Mesenchymal stem cell (in vitro differentiated cells and primary cell): ENCODE measurements at regions not wholly inside any gene's neighbourhood (a gene's known extent, or its start where the extent isn't known, plus 50 kb on each side); places are given as distances from the start of the nearest gene placed in this dataset.

Source experiments
- DNase-seq: peaks from one replicate; pipeline ENCODE4 v3.0.0-alpha.2; 2013
- H2AFZ ChIP-seq: one replicate; pipeline ENCODE4 v1.6.1; 2013; ENCODE audit warnings: low read depth, mild to moderate bottlenecking, control low read depth, inconsistent platforms, low read length, moderate library complexity
- H2AK5ac ChIP-seq: 2 replicates; pipeline ENCODE4 v1.6.1; 2013; ENCODE audit warnings: low read length, moderate library complexity, mild to moderate bottlenecking, inconsistent platforms; ENCODE audit not compliant: severe bottlenecking
- H2BK120ac ChIP-seq: one replicate; pipeline ENCODE4 v1.6.1; 2013; ENCODE audit warnings: low read depth, mild to moderate bottlenecking, inconsistent platforms, low read length, moderate library complexity
- H2BK12ac ChIP-seq, 2 experiments: one replicate each; pipeline ENCODE4 v1.6.1; 2013; ENCODE audit warnings: inconsistent platforms in 2 of 2, low read length in 2 of 2, mild to moderate bottlenecking in 2 of 2, moderate library complexity in 2 of 2, control low read depth in 1 of 2
- H2BK15ac ChIP-seq: one replicate; pipeline ENCODE4 v1.6.1; 2013; ENCODE audit warnings: mild to moderate bottlenecking, low read depth, inconsistent platforms; ENCODE audit not compliant: poor library complexity, severe bottlenecking
- H2BK5ac ChIP-seq: 2 replicates; pipeline ENCODE4 v1.6.1; 2013; ENCODE audit warnings: low read depth, mild to moderate bottlenecking, low read length, control low read depth, inconsistent platforms; ENCODE audit not compliant: poor library complexity, severe bottlenecking
- H3K14ac ChIP-seq, 2 experiments: one replicate each; pipeline ENCODE4 v1.6.1; 2013; ENCODE audit warnings: inconsistent platforms in 2 of 2, low read length in 2 of 2, control low read depth in 1 of 2, mild to moderate bottlenecking in 1 of 2, moderate library complexity in 1 of 2
- H3K18ac ChIP-seq, 2 experiments: one replicate each; pipeline ENCODE4 v1.6.1; 2013; ENCODE audit warnings: inconsistent platforms in 2 of 2, low read length in 2 of 2, control low read depth in 1 of 2, low read depth in 1 of 2, mild to moderate bottlenecking in 1 of 2
- H3K23ac ChIP-seq, 2 experiments: one replicate each; pipeline ENCODE4 v1.6.1; 2013; ENCODE audit warnings: inconsistent platforms in 2 of 2, low read length in 2 of 2, mild to moderate bottlenecking in 2 of 2, moderate library complexity in 2 of 2, control low read depth in 1 of 2
- H3K27ac ChIP-seq: 2 replicates; pipeline ENCODE4 v1.5.1; 2013; ENCODE audit warnings: mild to moderate bottlenecking, moderate library complexity, low read length, control low read depth, inconsistent platforms; ENCODE audit not compliant: poor library complexity, severe bottlenecking
- H3K27me3 ChIP-seq, 2 experiments: 2 replicates each; pipeline versions ENCODE4 v1.6.1 to v1.7.0; 2013; ENCODE audit warnings: low read length in 2 of 2, mild to moderate bottlenecking in 2 of 2, moderate library complexity in 2 of 2, control low read depth in 1 of 2, inconsistent platforms in 1 of 2; ENCODE audit not compliant: control insufficient read depth in 1 of 2, insufficient read depth in 1 of 2
- H3K36me3 ChIP-seq, 2 experiments: 2 replicates each; pipeline versions ENCODE4 v1.6.1 to v1.7.0; 2013; ENCODE audit warnings: low read length in 2 of 2, control low read depth in 1 of 2, inconsistent platforms in 1 of 2, low read depth in 1 of 2, mild to moderate bottlenecking in 1 of 2; ENCODE audit not compliant: insufficient read depth in 2 of 2, control insufficient read depth in 1 of 2
- H3K4ac ChIP-seq, 2 experiments: one replicate each; pipeline ENCODE4 v1.6.1; 2013; ENCODE audit warnings: inconsistent platforms in 2 of 2, low read length in 2 of 2, mild to moderate bottlenecking in 2 of 2, moderate library complexity in 2 of 2, control low read depth in 1 of 2, low read depth in 1 of 2
- H3K4me1 ChIP-seq: 2 replicates; pipeline ENCODE4 v1.6.1; 2013; ENCODE audit warnings: low read depth, low read length, control low read depth; ENCODE audit not compliant: control insufficient read depth, insufficient read depth
- H3K4me2 ChIP-seq: 2 replicates; pipeline ENCODE4 v1.6.1; 2013; ENCODE audit warnings: low read length, mild to moderate bottlenecking, inconsistent platforms; ENCODE audit not compliant: poor library complexity, severe bottlenecking
- H3K4me3 ChIP-seq, 2 experiments: 2 replicates each; pipeline versions ENCODE4 v1.5.1 to v1.7.0; 2013; ENCODE audit warnings: low read length in 2 of 2, mild to moderate bottlenecking in 2 of 2, control low read depth in 1 of 2, low read depth in 1 of 2; ENCODE audit not compliant: insufficient read depth in 1 of 2
- H3K79me1 ChIP-seq: replicated peaks from 2 replicates; pipeline ENCODE4 v1.6.1; 2013; ENCODE audit warnings: mild to moderate bottlenecking, control low read depth, low read length, inconsistent platforms; ENCODE audit not compliant: poor library complexity, severe bottlenecking
- H3K9ac ChIP-seq: 2 replicates; pipeline ENCODE4 v1.7.0; 2013; ENCODE audit warnings: mild to moderate bottlenecking, low read length, moderate library complexity
- H3K9me3 ChIP-seq: 2 replicates; pipeline ENCODE4 v1.7.0; 2013; ENCODE audit warnings: mild to moderate bottlenecking, low read length; ENCODE audit not compliant: control insufficient read depth
- H4K8ac ChIP-seq: one replicate; pipeline ENCODE4 v1.6.1; 2013; ENCODE audit warnings: inconsistent platforms, mild to moderate bottlenecking, low read length, moderate library complexity
- H4K91ac ChIP-seq: one replicate; pipeline ENCODE4 v1.6.1; 2013; ENCODE audit warnings: mild to moderate bottlenecking, low read length, inconsistent platforms
- WGBS: methylation state at CpG from one replicate; pipeline ENCODE4 v1.1.7; 2013; ENCODE audit warnings: mixed read lengths; 5-methylcytosine and 5-hydroxymethylcytosine counted together

DNA sequence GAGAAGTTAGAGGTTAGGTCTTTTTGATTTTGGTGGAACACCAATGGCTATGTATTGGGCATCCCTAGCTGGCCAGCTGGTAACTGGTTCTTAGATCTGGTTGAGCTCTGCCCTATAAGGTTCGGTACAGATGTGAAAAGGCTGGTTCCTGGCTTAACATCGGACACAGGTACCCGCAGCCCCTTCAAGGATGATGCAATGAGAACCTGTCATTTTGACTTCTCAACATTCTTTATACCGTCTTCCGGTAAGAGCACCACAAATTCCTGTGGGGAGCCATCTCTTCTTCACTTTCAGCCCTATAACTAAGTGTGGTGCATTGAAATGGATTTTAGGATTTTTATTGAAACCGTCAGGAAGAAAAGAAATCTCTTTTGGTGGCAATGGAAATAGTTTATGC is 222.8 kb downstream of the ADAMTS9 start:
- Histone ChIP-seq H3K23ac (no peak overlapping the region), H3K14ac (no peak overlapping the region), H4K8ac (no peak overlapping the region), H2BK5ac (no peak overlapping the region), H2AK5ac (no peak overlapping the region), H3K4me2 (no peak overlapping the region), H3K4ac (no peak overlapping the region), H2BK120ac (no peak overlapping the region), H3K27ac (no peak overlapping the region), H4K91ac (no peak overlapping the region), H3K36me3 (no peaks in the 10 kb centered on the region), H2BK15ac (no peak overlapping the region), H3K4me3 (no peak overlapping the region), H3K79me1 (no peaks in the 10 kb centered on the region), H2BK12ac (no peak overlapping the region), H3K27me3 (peaks cover 0 to 5% of the 10 kb centered on the region in 2 experiments), H2AFZ (no peak overlapping the region), H3K9ac (no peak overlapping the region), H3K4me1 (peaks cover 10% of the 10 kb centered on the region), H3K9me3 (no peaks in the 10 kb centered on the region), H3K18ac (no peak overlapping the region)
- WGBS = 100% methylated on average over 5 of the region's 6 CpGs
- DNase-seq = no peak

DNA sequence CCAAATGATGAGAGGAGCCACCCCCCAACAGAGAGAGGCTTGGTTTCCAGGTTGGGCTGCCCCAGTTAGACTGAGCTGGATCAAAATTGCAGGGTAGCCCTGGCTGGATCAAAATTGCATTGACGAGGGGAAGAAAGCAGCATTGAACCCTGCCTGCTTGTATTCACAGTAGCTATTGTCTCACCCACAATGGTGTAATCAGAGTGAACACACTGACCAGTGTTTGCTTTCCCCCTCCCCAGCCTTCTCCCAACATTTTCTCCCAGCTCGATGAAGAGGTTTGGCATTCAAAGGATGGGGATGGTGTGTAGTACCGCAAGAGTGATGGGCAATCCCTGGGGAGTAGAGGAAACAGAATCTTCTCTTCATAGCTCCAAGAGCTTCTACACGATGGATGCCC is 223.8 kb downstream of the ADAMTS9 start:
- 88% methylated on average over 4 of the region's 4 CpGs for WGBS
- Histone ChIP-seq H3K27ac (no peak overlapping the region), H2BK120ac (no peak overlapping the region), H3K18ac (no peak overlapping the region), H3K79me1 (no peaks in the 10 kb centered on the region), H3K9me3 (no peaks in the 10 kb centered on the region), H3K4me2 (no peak overlapping the region), H2BK12ac (no peak overlapping the region), H3K4me3 (no peak overlapping the region), H3K9ac (no peak overlapping the region), H3K14ac (no peak overlapping the region), H2AFZ (no peak overlapping the region), H2BK5ac (no peak overlapping the region), H3K23ac (no peak overlapping the region), H2AK5ac (no peak overlapping the region), H3K36me3 (no peaks in the 10 kb centered on the region), H3K4me1 (peaks cover 10% of the 10 kb centered on the region), H3K4ac (no peak overlapping the region), H2BK15ac (no peak overlapping the region), H4K91ac (no peak overlapping the region), H4K8ac (no peak overlapping the region), H3K27me3 (peaks cover 0 to 5% of the 10 kb centered on the region in 2 experiments)
- no peak for DNase-seq

DNA sequence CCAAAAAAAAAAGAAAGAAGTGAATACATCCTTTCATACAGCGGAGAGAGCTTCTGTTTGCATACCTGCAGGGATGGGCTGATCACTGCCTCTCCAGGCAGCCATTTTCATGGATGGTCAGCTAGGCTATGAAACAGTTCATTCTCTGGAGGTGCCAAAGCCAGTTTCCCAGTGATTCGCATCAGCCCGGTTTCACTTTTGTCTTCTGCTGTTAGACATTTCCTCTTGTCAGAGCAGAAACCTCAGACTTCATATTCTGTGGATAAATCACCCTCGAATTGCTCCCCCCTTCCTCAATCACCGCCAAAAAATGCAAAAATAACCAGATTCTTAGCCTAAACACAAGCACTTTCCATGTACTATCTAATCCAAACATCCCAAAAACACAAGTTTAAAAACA is 225.6 kb downstream of the ADAMTS9 start:
- H2BK15ac ChIP-seq = no peak overlapping the region
- DNase-seq = peak; percentile 89
- peak overlapping the region; percentile 81 for H4K8ac ChIP-seq
- peak overlapping the region; percentile 11 to 47 for H3K4ac ChIP-seq
- H2BK5ac ChIP-seq = no peak overlapping the region
- H3K18ac ChIP-seq = peak overlapping the region; percentile 4 to 31
- H3K4me2 ChIP-seq = peak overlapping the region; percentile 39
- H3K23ac ChIP-seq = no peak overlapping the region
- peak overlapping the region; percentile 66 for H2AFZ ChIP-seq
- H3K79me1 ChIP-seq = no peaks in the 10 kb centered on the region
- no peak overlapping the region for H2AK5ac ChIP-seq
- peak overlapping the region in 1 of 2 experiments; percentile 23 for H2BK12ac ChIP-seq
- H3K27ac ChIP-seq = peak overlapping the region; percentile 24
- WGBS = 21% methylated on average over 5 of the region's 5 CpGs
- no peak overlapping the region for H3K14ac ChIP-seq
- peak overlapping the region; percentile 85 for H3K9ac ChIP-seq
- no peaks in the 10 kb centered on the region for H3K36me3 ChIP-seq
- no peaks in the 10 kb centered on the region for H3K9me3 ChIP-seq
- no peak overlapping the region for H2BK120ac ChIP-seq
- peaks cover 11% of the 10 kb centered on the region for H3K4me1 ChIP-seq
- peaks cover 0 to 5% of the 10 kb centered on the region in 2 experiments for H3K27me3 ChIP-seq
- H3K4me3 ChIP-seq = peak overlapping the region in 1 of 2 experiments; percentile 72
- no peak overlapping the region for H4K91ac ChIP-seq

DNA sequence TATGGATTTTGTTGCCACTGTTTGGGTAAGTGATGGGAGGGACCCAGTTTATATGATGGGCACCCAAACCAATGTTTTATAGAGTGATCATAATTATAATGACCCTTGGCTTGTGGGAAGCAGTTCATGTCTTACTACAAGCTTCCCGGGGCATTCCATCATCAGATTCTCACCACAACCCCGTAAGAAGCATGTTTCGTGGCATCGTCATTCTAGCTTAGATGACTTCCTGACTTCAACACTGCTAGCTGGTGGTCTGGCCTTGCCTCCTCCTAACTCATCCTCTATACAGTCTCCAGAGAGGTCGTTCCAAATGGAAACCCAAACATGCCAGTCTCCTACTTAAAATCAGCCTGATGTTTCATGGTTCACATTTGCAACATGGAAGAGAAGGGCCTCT is 226.9 kb downstream of the ADAMTS9 start:
- no peak overlapping the region for H3K18ac ChIP-seq
- H3K4me1 ChIP-seq = peaks cover 11% of the 10 kb centered on the region

More for the DNA sequence above, 226.9 kb downstream of the ADAMTS9 start:
- Histone ChIP-seq H3K4ac (no peak overlapping the region), H2BK120ac (no peak overlapping the region), H3K36me3 (no peaks in the 10 kb centered on the region), H3K9me3 (no peaks in the 10 kb centered on the region), H3K4me3 (no peak overlapping the region), H3K27me3 (peaks cover 0 to 5% of the 10 kb centered on the region in 2 experiments), H3K14ac (no peak overlapping the region), H3K79me1 (no peaks in the 10 kb centered on the region), H2BK15ac (no peak overlapping the region), H2BK5ac (no peak overlapping the region), H3K9ac (no peak overlapping the region), H4K91ac (no peak overlapping the region), H3K23ac (no peak overlapping the region), H2BK12ac (peak overlapping the region in 1 of 2 experiments; percentile 47), H3K27ac (no peak overlapping the region), H2AK5ac (peak overlapping the region; percentile 34), H3K4me2 (no peak overlapping the region), H4K8ac (no peak overlapping the region), H2AFZ (no peak overlapping the region)
- 27% methylated on average over 5 of the region's 5 CpGs for WGBS
- peak; percentile 89 for DNase-seq
